Spleen (tissue), 7 donors: ENCODE measurements at regions not wholly inside any gene's neighbourhood (a gene's known extent, or its start where the extent isn't known, plus 50 kb on each side); places are given as distances from the start of the nearest gene placed in this dataset.

Source experiments
- POLR2A ChIP-seq, 3 donors: fragments of 450-650 bp; IDR thresholded peaks; one replicate each; pipeline ENCODE4 v1.5.1; 2017; ENCODE audit warnings: antibody characterized with exemption in 3 of 3, mild to moderate bottlenecking in 1 of 3
- TF ChIP-seq, protein P1 (sequence below), 11 experiments: fragments of 200-600 bp in 7 of 11; fragments of 450-650 bp in 4 of 11; sonication (generic) in 4 of 11; IDR thresholded peaks in 8 of 11; conservative IDR thresholded peaks in 3 of 11; 1 replicate in 7 of 11; 2 replicates in 4 of 11; pipeline versions ENCODE4 v1.4.0 to v1.8.0; 2016 to 2021; ENCODE audit warnings: antibody characterized with exemption in 11 of 11, inconsistent platforms in 4 of 11, mild to moderate bottlenecking in 1 of 11
- donor health status: DM: no; HTN: no; CAD: no; lungs with moderate emphysema.
- donor health status: DM: no; HTN: no; CAD: no.
- donor health status: DM: no; HTN: no; CAD: no.

- TF ChIP-seq, protein P1, sequence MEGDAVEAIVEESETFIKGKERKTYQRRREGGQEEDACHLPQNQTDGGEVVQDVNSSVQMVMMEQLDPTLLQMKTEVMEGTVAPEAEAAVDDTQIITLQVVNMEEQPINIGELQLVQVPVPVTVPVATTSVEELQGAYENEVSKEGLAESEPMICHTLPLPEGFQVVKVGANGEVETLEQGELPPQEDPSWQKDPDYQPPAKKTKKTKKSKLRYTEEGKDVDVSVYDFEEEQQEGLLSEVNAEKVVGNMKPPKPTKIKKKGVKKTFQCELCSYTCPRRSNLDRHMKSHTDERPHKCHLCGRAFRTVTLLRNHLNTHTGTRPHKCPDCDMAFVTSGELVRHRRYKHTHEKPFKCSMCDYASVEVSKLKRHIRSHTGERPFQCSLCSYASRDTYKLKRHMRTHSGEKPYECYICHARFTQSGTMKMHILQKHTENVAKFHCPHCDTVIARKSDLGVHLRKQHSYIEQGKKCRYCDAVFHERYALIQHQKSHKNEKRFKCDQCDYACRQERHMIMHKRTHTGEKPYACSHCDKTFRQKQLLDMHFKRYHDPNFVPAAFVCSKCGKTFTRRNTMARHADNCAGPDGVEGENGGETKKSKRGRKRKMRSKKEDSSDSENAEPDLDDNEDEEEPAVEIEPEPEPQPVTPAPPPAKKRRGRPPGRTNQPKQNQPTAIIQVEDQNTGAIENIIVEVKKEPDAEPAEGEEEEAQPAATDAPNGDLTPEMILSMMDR (IDR thresholded peaks at IDR 0.05 in 8 of 11, conservative IDR thresholded peaks at IDR 0.05 in 3 of 11) = no peak
- TF ChIP-seq POLR2A (IDR thresholded peaks at IDR 0.05) = no peak
Observed at GRCh38 chr9:118975736-118976135, 393.5 kb downstream of the BRINP1 start.
